H1 (cell line): ENCODE measurements at regions not wholly inside any gene's neighbourhood (a gene's known extent, or its start where the extent isn't known, plus 50 kb on each side); places are given as distances from the start of the nearest gene placed in this dataset.

ENCODE experiments used
- CTCF ChIA-PET: fragments of 300-600 bp; sonication (Branson Sonifier 250); formaldehyde crosslinking; loops from one replicate; lab custom pipeline; 2021; ENCODE audit not compliant: partially characterized antibody; lab: Charles Lee
- POLR2A ChIA-PET: fragments of 300-600 bp; sonication (Branson Sonifier 250); formaldehyde crosslinking; loops from one replicate; lab custom pipeline; 2021; ENCODE audit warnings: inconsistent platforms; ENCODE audit not compliant: partially characterized antibody; lab: Charles Lee
- DNase-seq, 2 experiments: peaks; one replicate each; pipeline versions ENCODE4 v3.0.0 to v3.0.0-alpha.2; 2010 to 2022; ENCODE audit warnings: low spot score in 2 of 2, low read depth in 1 of 2, mixed read lengths in 1 of 2
- FAIRE-seq: peaks from 2 replicates; lab custom pipeline; 2011; peaks lifted over from hg19 to GRCh38; lab: Jason Lieb, UNC
- H2AFZ ChIP-seq: 2 replicates; pipeline ENCODE4 v1.8.1; 2012; ENCODE audit warnings: low read length, inconsistent platforms
- H2AK5ac ChIP-seq: 2 replicates; pipeline ENCODE4 v1.6.1; 2013; ENCODE audit warnings: low read depth, low read length
- H2BK120ac ChIP-seq: replicated peaks from 2 replicates; pipeline ENCODE3; 2013; ENCODE audit warnings: low read depth, low read length, inconsistent platforms
- H2BK12ac ChIP-seq: 2 replicates; pipeline ENCODE4 v1.6.1; 2013; ENCODE audit warnings: low read depth, low read length
- H2BK15ac ChIP-seq: 2 replicates; pipeline ENCODE4 v1.6.1; 2013; ENCODE audit warnings: low read length
- H2BK20ac ChIP-seq: 2 replicates; pipeline ENCODE4 v1.6.1; 2013; ENCODE audit warnings: low read length
- H2BK5ac ChIP-seq: 2 replicates; pipeline ENCODE4 v1.6.1; 2013; ENCODE audit warnings: low read depth, low read length
- H3K14ac ChIP-seq: 2 replicates; pipeline ENCODE4 v1.6.1; 2013; ENCODE audit warnings: inconsistent platforms; ENCODE audit not compliant: insufficient read length
- H3K18ac ChIP-seq: 2 replicates; pipeline ENCODE4 v1.6.1; 2013; ENCODE audit warnings: low read length; ENCODE audit errors: extremely low read depth
- H3K23ac ChIP-seq: 2 replicates; pipeline ENCODE4 v1.6.1; 2013; ENCODE audit warnings: inconsistent platforms; ENCODE audit not compliant: insufficient read length
- H3K23me2 ChIP-seq: 2 replicates; pipeline ENCODE4 v1.6.1; 2013; ENCODE audit warnings: low read depth, low read length
- H3K27ac ChIP-seq: 2 replicates; pipeline ENCODE4 v1.6.1; 2011; ENCODE audit warnings: low read depth, low read length, inconsistent platforms
- H3K27me3 ChIP-seq, 4 experiments: replicated peaks in 1 of 4; 1 replicate in 1 of 4; 2 replicates in 3 of 4; pipeline versions ENCODE4 v1.6.1 to v1.8.1; 2011 to 2013; ENCODE audit warnings: low read length in 3 of 4, mild to moderate bottlenecking in 3 of 4, inconsistent platforms in 2 of 4, mixed read lengths in 2 of 4, moderate library complexity in 1 of 4; ENCODE audit not compliant: control insufficient read depth in 3 of 4, insufficient read depth in 3 of 4; ENCODE audit errors: extremely low read depth in 1 of 4
- H3K36me3 ChIP-seq, 4 experiments: 2 replicates each; pipeline versions ENCODE4 v1.6.1 to v1.8.1; 2011 to 2013; ENCODE audit warnings: mild to moderate bottlenecking in 4 of 4, low read length in 3 of 4, moderate library complexity in 2 of 4, control low read depth in 1 of 4, inconsistent platforms in 1 of 4; ENCODE audit not compliant: insufficient read depth in 4 of 4, control insufficient read depth in 2 of 4
- H3K4ac ChIP-seq: replicated peaks from 2 replicates; pipeline ENCODE3; 2013; ENCODE audit warnings: low read length, low read depth, mixed read lengths, inconsistent platforms; ENCODE audit not compliant: insufficient read length
- H3K4me1 ChIP-seq, 4 experiments: replicated peaks in 1 of 4; 1 replicate in 1 of 4; 2 replicates in 3 of 4; pipeline versions ENCODE4 v1.6.1 to v1.8.1; 2011 to 2013; ENCODE audit warnings: low read length in 3 of 4, inconsistent platforms in 2 of 4, mixed read lengths in 1 of 4; ENCODE audit not compliant: insufficient read depth in 4 of 4, control insufficient read depth in 3 of 4
- H3K4me2 ChIP-seq, 2 experiments: 2 replicates each; pipeline versions ENCODE4 v1.6.1 to v1.8.1; 2011 to 2013; ENCODE audit warnings: low read depth in 2 of 2, low read length in 2 of 2, control low read depth in 1 of 2, inconsistent platforms in 1 of 2, mild to moderate bottlenecking in 1 of 2; ENCODE audit not compliant: insufficient read depth in 1 of 2
- H3K4me3 ChIP-seq, 4 experiments: fragments of 200-600, 300-600 bp in 1 of 4; sonication (generic), shearing (Covaris generic), sonication (Bioruptor Twin) in 1 of 4; 2 replicates each; pipeline versions ENCODE4 v1.5.1 to v1.8.1; 2011 to 2016; ENCODE audit warnings: low read length in 4 of 4, low read depth in 3 of 4, control low read depth in 2 of 4, inconsistent platforms in 2 of 4, mild to moderate bottlenecking in 2 of 4, mixed read lengths in 1 of 4, moderate library complexity in 1 of 4; ENCODE audit not compliant: insufficient read depth in 2 of 4; ENCODE audit errors: extremely low read depth in 1 of 4
- H3K56ac ChIP-seq: replicated peaks from 2 replicates; pipeline ENCODE3; 2013; ENCODE audit warnings: low read depth, mild to moderate bottlenecking, mixed read lengths, low read length, inconsistent platforms; ENCODE audit not compliant: insufficient read length
- H3K79me1 ChIP-seq: 2 replicates; pipeline ENCODE4 v1.6.1; 2013; ENCODE audit warnings: low read depth, low read length, control low read depth
- H3K79me2 ChIP-seq, 2 experiments: 2 replicates each; pipeline versions ENCODE4 v1.6.1 to v1.8.1; 2012 to 2013; ENCODE audit warnings: low read length in 2 of 2, mild to moderate bottlenecking in 2 of 2, inconsistent platforms in 1 of 2; ENCODE audit not compliant: insufficient read depth in 2 of 2, control insufficient read depth in 1 of 2
- H3K9ac ChIP-seq, 4 experiments: replicated peaks in 1 of 4; 1 replicate in 1 of 4; 2 replicates in 3 of 4; pipeline versions ENCODE4 v1.6.1 to v1.8.1; 2011 to 2013; ENCODE audit warnings: low read depth in 3 of 4, low read length in 3 of 4, control low read depth in 2 of 4, mild to moderate bottlenecking in 2 of 4, moderate library complexity in 2 of 4, inconsistent platforms in 1 of 4; ENCODE audit errors: extremely low read depth in 1 of 4
- H3K9me3 ChIP-seq, 2 experiments: 2 replicates each; pipeline versions ENCODE4 v1.6.1 to v1.8.1; 2012 to 2013; ENCODE audit warnings: mild to moderate bottlenecking in 2 of 2, moderate library complexity in 2 of 2, control low read depth in 1 of 2, inconsistent platforms in 1 of 2, low read depth in 1 of 2, low read length in 1 of 2, mixed read lengths in 1 of 2; ENCODE audit not compliant: insufficient read depth in 2 of 2
- H4K20me1 ChIP-seq, 2 experiments: replicated peaks in 1 of 2; 2 replicates each; pipeline versions ENCODE3 to v1.8.1; 2011 to 2013; ENCODE audit warnings: inconsistent platforms in 2 of 2, low read length in 2 of 2, mild to moderate bottlenecking in 1 of 2; ENCODE audit not compliant: insufficient read depth in 2 of 2, control insufficient read depth in 1 of 2
- H4K5ac ChIP-seq: 2 replicates; pipeline ENCODE4 v1.6.1; 2013; ENCODE audit warnings: low read length, low read depth, mixed read lengths, inconsistent platforms; ENCODE audit not compliant: insufficient read length
- H4K8ac ChIP-seq: 2 replicates; pipeline ENCODE4 v1.8.0; 2013; ENCODE audit warnings: mild to moderate bottlenecking, moderate library complexity, low read length, inconsistent platforms; ENCODE audit not compliant: insufficient read depth; ENCODE audit errors: extremely low read depth
- H4K91ac ChIP-seq: replicated peaks from 2 replicates; pipeline ENCODE3; 2013; ENCODE audit warnings: low read length, mixed read lengths, inconsistent platforms; ENCODE audit not compliant: insufficient read length
- CHD2 ChIP-seq: IDR thresholded peaks from 2 replicates; pipeline ENCODE4 v1.6.1; 2012; ENCODE audit warnings: low read length, improper control_type of control experiment
- RBBP5 ChIP-seq: IDR thresholded peaks from 2 replicates; pipeline ENCODE4 v1.7.1; 2012; ENCODE audit warnings: low read depth, mild to moderate bottlenecking, inconsistent platforms, low read length, moderate library complexity, borderline replicate concordance
- SUZ12 ChIP-seq: fragments of 200-600 bp; sonication (generic); IDR thresholded peaks from 2 replicates; pipeline ENCODE4 v1.6.1; 2012; ENCODE audit warnings: mild to moderate bottlenecking, inconsistent platforms, low read length, moderate library complexity, mixed read lengths
- TEAD4 ChIP-seq: IDR thresholded peaks from 2 replicates; pipeline ENCODE4 v1.6.1; 2012; ENCODE audit warnings: low read depth, low read length, inconsistent platforms, mixed read lengths

DNA sequence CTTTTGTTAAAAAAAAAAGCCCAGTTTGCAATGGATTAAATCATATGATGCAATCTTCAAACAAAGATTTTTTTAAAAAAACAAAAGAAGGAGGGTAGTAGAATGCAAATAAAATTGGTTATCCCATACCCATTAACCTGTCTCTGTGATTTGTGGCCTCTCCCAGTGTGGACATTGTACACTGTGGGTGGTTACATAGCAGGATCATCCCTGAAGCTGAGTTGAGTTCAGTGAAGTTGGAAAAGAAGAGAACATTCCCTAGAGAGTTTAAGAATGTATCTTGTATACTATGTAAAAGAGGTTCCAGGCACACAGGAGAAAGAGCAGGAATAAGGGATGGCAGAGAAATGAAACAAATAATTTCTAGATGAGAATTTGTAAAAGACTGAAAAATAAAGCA lies 142.4 kb upstream of the SLC16A7 start:
- H4K8ac ChIP-seq: no peak overlapping the region
- no peak overlapping the region for H3K14ac ChIP-seq
- DNase-seq (no peak), FAIRE-seq (no peak)
- no peak overlapping the region for H2BK5ac ChIP-seq
- POLR2A ChIA-PET: no interaction called here
- H2BK20ac ChIP-seq: no peak overlapping the region
- H3K4me1 ChIP-seq: no peaks in the 10 kb centered on the region
- H3K27ac ChIP-seq: no peak overlapping the region
- H3K27me3 ChIP-seq: no peaks in the 10 kb centered on the region
- H4K20me1 ChIP-seq: no peaks in the 10 kb centered on the region
- no peaks in the 10 kb centered on the region for H3K23me2 ChIP-seq
- H2AK5ac ChIP-seq: no peak overlapping the region
- H3K79me1 ChIP-seq: no peaks in the 10 kb centered on the region
- no peak overlapping the region for H2BK15ac ChIP-seq
- H3K23ac ChIP-seq: no peak overlapping the region
- H3K36me3 ChIP-seq: no peaks in the 10 kb centered on the region
- H3K18ac ChIP-seq: no peak overlapping the region
- H4K5ac ChIP-seq: no peak overlapping the region
- no peaks in the 10 kb centered on the region for H3K79me2 ChIP-seq
- H3K4ac ChIP-seq: no peak overlapping the region
- H3K9ac ChIP-seq: no peak overlapping the region
- no peak overlapping the region; the same call in 1 of the 2 replicates for H2BK12ac ChIP-seq
- H4K91ac ChIP-seq: no peak overlapping the region
- no peak overlapping the region for H3K4me2 ChIP-seq
- no peak overlapping the region for H3K56ac ChIP-seq
- no peak overlapping the region for H2BK120ac ChIP-seq
- H3K9me3 ChIP-seq: no peaks in the 10 kb centered on the region
- CTCF ChIA-PET: interaction anchor here (1.4 kb wide), 1 partner anchor 8 kb away, joined by 3 read pairs; no protein-coding TSS in a partner anchor
- H3K4me3 ChIP-seq: no peak overlapping the region
- no peak overlapping the region for H2AFZ ChIP-seq
- no peak for TF ChIP-seq RBBP5
- TF ChIP-seq SUZ12: no peak
- TF ChIP-seq CHD2: no peak
- no peak for TF ChIP-seq TEAD4
